ENCODE measurements at regions not wholly inside any gene's neighbourhood (a gene's known extent, or its start where the extent isn't known, plus 50 kb on each side); places are given as distances from the start of the nearest gene placed in this dataset.

DNA sequence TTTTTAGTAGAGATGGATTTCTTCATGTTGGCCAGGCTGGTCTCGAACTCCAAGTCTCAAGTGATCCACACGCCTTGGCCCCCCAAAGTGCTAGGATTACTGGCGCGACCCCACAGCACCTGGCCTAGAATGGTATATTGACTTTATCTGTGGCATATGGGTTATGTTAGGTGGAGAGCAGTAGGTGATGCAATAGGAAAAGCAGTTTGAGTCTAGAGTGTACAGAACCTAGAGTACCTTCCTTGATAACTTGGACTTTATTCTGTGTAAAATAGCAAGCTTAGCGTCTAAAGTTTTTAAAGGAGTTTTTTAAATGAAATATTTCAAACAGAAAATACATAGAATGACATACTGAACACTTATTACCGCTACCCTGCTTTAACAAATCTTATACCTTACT is 139.5 kb upstream of the XIST start:
- TF ChIP-seq CTCF (IDR thresholded peaks at IDR 0.05): no peak
- TF ChIP-seq POLR2A (IDR thresholded peaks at IDR 0.05): no peak

Measured in testis (tissue), 2 donors.